Testis (tissue), 2 donors: ENCODE measurements at regions not wholly inside any gene's neighbourhood (a gene's known extent, or its start where the extent isn't known, plus 50 kb on each side); places are given as distances from the start of the nearest gene placed in this dataset.
"Not testable (repeated sequence)": the region's sequence is repeated elsewhere in the genome, so short reads cannot be mapped to it uniquely, and the experiment has no call there.

Source experiments
- CTCF ChIP-seq, 3 experiments: fragments of 450-650 bp in 2 of 3; fragments of 200-600 bp in 1 of 3; sonication (generic) in 1 of 3; IDR thresholded peaks; one replicate each; pipeline ENCODE4 v1.5.1; 2016 to 2019; ENCODE audit warnings: antibody characterized with exemption in 3 of 3, mild to moderate bottlenecking in 2 of 3, moderate library complexity in 1 of 3
- POLR2A ChIP-seq: fragments of 450-650 bp; IDR thresholded peaks from one replicate; pipeline ENCODE4 v1.6.1; 2017; ENCODE audit warnings: antibody characterized with exemption, mild to moderate bottlenecking, moderate library complexity

GRCh38 chr5:84435861-84436346 lies 51.2 kb upstream of the EDIL3 start:
- TF ChIP-seq CTCF (IDR thresholded peaks at IDR 0.05); POLR2A: not testable (repeated sequence)
